HG03439 (cell line): ENCODE measurements at regions not wholly inside any gene's neighbourhood (a gene's known extent, or its start where the extent isn't known, plus 50 kb on each side); places are given as distances from the start of the nearest gene placed in this dataset.
"Not testable (repeated sequence)": the region's sequence is repeated elsewhere in the genome, so short reads cannot be mapped to it uniquely, and the experiment has no call there.

Experiments
- ATAC-seq: cut with Tn5 transposase; IDR thresholded peaks from one replicate; pipeline ENCODE4 v1.9.1; 2021; ENCODE audit warnings: mild to moderate bottlenecking, moderate library complexity; ENCODE audit not compliant: unreplicated experiment

DNA sequence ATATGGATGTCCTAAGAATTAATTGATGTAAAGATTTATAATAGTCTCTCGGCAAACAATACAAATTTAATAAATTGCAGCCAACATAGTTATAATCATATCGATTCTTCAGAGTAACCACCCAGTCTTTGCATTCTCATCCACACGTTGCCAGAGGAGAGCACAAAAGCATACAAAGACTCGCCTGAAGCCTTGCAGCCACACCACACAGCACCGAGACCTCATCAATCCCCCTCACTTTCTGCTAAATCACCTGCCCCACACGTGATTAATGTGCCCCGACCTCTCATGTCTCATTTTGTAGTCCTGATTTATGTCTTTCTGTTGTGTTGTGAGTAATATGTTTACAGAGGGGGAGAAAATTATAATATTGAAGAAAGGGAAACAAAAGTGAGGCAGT is 510.4 kb downstream of the TRIML1 start:
- ATAC-seq, result no peak

DNA sequence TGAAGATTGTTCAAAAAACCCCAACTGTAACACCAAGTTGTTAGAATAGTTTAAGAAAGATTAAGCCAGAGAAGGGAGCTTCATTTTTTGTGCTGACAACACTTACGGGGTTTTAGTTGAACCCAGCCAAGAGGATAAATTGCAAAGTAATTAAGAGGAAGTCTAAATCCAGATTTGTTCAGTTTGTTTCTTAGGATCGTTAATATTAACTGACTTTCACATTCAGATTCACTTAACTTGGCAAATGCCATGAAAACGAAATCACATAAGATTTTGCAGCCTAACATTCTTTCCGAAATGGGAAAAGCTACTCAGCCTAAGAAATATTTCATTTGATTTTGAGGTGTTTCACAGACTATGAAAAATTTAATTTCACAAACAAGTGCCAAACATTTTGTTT is 511.3 kb downstream of the TRIML1 start:
- ATAC-seq, result no peak

DNA sequence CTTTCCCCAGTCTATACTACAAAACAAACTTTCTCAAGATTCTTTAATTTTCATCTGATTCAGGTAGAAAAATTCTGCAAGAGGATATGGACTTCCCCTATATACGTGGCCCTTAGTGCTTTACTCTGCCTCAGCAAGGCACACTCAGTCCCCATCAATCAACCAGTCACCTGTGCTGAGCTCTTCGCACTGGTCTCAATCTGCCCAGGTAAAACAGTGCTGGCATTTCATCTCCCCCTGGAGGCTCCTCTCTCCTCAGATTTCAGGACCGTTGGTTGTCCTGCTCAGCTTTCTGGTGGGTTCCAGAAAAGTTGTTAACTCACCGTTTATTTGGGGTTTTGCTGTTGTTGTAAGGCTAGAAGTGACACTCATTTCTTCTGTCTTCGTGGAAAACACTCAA is 518.1 kb downstream of the TRIML1 start:
- no peak for ATAC-seq

DNA sequence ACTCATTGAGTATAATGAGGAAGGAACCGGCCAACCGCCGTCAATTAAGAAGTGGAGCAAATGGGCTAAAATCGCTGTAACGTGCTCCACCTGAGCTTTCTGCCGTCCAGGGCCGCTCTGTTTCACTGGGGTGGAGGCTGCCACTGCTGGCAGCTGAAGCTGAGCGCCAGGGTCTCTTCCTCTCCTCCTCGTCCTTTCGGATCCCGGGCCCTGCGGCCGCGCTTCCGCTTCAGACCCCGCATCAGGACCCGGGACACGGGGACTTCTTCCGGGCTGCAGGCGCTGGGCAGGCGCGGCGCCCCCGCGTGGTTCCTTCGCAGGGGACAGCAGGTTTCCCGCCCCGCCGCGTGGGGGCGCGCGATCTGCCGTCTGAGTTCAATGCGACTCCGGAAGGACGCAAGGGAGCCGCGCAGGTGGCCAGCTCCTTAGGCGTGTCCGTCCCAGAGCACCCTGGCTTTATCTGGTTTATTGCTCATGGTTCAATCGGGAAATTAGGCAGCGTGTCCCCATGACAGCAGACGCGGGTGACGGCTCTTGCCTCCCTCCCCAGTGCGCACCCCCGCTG is 519.8 kb downstream of the TRIML1 start:
- no peak for ATAC-seq

DNA sequence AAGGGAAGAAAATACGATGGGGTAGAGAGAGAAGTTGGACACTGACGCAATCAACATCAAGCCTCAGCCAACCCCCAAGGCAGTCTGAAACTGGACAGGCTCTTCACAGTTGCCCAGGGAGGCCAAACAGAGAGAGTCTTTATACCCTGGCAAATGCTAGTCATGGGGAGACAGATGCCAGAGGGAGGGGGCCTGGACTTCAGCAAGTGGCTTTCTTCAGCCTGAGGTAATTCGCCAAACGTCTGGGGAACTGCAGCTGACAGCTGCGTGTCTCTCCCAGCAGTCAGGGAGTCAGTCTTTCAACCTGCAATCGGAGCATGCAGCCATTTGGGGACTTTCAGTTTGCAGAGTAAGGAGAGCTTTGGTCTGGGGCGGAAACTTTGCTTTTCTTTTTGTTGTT is 521.6 kb downstream of the TRIML1 start:
- no peak for ATAC-seq

DNA sequence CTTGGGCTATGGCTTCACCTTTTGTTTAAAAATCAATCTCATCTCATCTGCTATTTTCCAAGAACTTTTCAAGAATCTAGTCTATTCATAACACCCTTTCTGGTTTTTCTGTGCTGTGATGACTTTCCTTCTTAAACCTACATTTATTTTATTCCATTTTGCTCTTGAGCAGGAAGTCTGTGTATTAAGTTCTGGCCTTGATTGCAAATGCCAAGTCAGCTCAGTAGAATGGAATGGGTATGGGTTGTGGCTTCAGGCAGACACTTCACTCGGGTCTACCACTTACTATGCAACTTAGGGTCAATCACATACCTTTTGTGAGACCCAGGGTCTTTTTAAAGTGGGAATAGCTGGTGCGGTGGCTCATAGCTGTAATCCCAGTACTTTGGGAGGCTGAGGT is 522.3 kb downstream of the TRIML1 start:
- ATAC-seq, result no peak

DNA sequence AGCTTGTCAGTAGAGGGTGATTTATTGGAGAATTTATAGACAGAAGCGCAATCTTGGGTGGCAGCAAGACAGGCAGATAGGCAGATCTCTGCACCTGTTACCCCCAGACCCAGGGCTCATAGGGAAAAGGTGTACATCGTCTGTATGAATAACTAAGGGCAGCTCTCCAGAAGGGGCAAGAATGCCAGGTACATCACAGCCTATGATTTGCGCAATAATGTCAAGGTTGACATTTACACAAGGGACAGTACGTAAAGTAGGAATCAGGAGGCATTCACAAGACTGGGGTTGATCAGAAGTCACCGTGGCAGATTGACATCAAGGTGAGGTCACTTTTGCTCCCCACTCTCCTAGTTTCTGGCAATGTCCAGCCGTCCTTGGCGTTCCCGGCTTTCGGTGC is 524.1 kb downstream of the TRIML1 start:
- no peak for ATAC-seq

DNA sequence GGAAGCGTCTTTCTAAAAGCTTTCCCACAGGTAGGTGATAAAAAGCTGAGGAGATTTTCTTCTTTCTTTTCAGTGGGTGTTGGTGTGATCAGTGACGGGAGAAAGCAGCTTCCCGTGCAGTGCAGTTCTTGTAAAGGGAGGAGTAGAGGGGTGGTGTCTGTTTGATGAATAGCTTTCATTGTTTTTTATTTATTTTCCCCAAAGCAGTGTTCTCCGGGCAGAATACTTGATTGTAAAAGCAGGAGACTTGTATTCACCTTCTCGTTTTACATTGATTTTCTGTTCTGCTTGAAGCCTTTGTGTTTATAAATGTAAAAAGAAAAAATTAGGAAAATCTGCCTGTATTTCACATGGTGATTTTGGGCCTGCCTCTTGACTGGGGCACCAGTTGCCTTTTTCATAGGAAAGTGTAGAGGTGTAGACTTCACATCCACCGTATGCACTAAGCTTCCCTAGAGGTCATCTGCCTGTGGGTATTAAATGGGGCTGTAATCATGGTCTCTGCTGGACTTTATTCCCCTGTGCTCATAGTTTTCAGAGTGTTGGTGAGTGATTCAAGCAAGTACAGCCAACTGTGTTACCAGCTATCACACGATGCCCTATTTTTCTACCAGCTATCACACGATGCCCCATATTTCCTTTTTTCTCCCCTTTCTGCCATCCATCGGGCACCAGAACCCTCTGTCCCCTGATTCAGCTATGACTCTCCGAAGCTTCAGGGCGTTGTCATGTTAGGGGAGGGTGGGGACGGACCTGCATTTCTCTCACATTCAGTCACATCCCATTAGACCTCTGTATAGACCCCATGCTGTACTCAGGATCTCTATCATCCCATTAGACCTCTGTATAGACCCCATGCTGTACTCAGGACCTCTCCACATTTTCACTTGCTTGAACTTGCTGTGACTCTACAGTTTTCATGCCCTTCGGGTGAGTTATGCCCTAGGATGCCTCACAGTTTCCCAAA is 526.5 kb downstream of the TRIML1 start:
- no peak for ATAC-seq

DNA sequence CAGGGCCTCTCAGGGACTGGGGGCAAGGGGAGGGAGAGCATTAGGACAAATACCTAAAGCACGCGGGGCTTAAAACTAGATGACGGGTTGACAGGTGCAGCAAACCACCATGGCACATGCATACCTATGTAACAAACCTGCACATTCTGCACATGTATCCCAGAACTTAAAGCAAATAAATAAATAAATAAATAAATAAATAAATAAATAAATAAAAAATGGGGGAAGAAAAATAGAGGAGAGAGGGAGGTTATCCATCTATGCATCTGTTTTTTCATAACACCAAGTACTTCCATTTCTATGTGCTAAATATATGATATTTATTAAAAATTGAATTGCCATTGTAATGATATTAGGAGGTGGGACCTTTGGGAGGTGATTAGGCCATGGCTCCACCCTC is 539.5 kb downstream of the TRIML1 start:
- not testable (repeated sequence) for ATAC-seq

DNA sequence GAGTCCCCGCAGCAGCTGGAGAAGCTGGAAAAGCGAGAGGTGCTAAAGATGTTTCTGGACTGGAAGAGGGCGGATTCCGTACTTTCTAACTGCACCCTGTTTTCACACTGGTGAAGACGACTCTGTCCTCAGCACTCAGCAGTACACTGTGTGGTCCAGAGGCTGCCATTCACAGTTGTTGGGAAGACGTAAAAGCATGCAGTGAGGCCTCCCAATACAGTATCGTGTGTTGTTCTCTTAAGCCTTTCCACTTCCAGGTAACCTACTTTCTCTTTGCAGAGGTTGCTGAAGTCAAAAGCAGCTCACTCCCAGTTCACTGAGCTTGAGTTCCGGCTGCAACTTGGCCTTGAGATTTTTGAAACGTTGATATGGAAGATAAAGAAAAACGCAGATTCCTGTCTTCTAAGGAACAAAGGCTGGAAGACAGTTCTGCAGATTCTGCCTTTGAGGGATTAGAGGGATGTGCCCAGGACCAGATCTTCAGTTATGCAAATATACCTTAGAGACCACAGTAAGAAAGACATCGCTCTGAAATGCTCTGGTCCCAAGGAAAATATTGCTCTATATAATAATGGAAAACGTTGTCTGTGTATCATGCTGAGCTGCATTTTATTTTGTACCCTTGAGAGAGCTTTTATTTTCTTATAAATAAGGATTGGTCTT is 540.9 kb downstream of the TRIML1 start:
- ATAC-seq, result no peak

DNA sequence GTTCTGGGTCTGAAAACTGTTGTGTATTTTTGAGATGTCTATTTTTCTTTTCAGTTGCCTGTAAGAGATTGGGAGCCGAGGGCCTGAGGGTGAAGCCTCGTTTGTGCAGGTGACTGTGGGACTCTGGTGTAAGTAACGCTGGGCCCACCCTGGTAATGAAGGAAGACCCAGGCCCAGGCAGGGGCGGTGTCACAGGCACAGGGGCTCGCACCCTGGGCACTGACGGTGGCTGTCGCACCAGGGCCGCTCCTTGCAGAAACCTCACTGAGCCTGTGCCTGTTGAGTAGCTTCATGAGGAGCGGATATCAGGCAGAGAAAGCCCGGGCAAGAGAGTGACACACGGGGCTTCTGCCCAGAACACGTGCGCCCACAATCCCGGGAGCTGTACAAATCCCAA is 541.4 kb downstream of the TRIML1 start:
- ATAC-seq, result no peak

DNA sequence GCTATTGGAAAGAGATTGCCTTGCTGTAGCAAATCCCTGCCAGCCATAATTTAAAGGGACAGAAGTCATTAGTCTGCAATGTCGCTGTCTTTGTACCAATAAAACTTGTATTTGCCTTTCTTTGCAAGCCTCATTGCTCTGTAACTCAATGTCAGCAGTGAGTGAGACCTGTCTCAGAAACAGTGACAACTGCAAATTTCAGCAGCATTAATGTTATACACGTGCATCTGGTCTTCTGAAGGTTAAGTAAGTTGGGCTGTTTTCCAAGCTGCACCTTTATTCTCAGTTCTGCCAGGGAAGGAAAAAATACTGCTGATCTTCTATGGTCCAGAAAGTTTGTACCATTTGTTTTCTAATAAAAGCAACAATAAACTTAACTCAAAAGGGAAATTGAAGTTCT is 543.1 kb downstream of the TRIML1 start:
- ATAC-seq, result no peak

DNA sequence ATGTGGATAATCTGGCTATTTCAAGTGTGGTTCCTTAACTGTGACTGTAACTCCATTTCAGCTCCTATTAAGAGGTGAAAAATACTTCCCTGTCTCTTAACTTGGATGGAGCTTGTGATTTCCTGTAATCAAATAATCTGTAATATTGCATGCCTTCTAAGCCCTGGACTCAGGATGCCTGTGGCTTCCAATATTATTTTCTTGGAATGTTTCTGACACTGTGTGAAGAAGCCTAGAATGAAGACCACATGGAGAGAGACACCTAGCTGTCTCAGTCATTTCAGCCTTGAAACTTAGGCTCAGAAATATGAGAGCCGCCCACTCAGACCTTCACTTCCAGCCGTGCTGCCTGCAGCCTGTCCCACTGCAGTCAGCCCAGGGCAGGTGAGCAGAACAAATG is 544.3 kb downstream of the TRIML1 start:
- no peak for ATAC-seq

DNA sequence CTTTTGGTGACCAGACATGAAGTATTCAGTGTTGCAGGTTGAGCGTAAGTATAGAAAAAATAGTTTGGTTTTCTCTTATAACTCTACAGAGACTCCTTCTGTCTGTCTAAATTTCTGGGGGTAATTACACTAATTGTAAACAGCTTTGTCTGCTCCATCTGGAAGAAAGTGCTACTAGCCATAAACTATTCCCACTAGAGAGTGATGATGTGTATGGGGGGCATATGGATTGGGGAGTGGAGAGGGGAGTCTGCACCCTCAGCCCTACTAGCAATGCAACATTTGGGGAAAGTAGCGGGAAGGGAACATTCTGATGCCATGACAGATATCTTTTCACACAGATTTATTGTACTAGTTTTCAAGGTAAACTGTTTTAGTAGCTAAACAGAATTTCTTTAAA is 549.7 kb downstream of the TRIML1 start:
- no peak for ATAC-seq

DNA sequence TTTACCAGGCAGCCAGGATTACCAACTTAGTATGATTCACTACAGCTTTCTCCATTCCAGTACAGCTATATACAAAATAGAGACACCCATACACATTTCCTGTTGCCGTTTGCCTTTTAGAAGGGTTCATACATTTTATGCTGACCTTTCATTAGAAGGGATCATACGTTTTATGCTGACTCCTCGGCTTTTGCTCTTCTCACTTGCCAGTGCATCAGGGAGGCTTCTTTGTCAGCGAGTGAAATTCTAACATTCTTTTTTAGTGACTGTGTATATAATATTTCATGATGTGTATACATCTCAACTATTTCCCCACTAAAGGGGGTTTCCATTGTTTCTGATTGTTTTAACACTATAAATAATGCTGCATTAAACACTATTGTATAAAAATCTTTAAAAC is 552.6 kb downstream of the TRIML1 start:
- no peak for ATAC-seq

DNA sequence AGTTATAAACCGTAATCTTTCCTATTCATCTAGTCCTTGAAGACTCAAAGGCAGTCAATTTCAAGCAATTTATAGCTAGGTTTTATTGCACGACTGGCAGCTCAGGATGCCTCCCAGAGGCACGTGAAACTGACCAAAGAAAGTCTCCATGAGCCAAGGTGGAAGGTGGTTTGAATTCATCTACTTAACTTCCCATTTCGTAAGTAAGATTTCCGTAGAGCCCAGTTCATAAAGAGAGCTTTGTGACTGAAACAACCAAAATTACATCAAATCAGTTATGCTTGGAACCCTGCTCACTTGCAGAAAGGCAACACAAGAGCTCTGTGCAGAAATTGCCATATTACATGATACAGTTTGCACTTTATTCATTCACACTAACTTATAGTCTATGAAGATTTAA is 556.0 kb downstream of the TRIML1 start:
- no peak for ATAC-seq

DNA sequence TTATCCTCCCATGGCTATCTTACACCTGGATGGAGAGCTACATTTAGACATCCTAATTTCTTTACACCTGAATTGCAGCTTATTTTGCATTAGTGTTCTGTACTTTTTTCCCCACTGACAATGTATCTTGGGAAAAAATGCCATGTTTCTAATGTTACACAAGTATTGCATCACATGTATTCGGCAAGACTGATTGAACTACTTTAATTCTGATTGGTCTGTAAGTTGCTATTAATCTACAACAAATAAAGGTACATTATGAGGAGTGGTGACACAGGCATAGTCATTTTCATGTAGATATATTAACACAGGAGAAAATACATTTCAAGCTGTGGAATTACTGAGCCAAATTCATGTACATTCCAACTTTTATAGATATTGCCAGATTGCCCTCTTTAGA is 558.0 kb downstream of the TRIML1 start:
- ATAC-seq, result no peak

DNA sequence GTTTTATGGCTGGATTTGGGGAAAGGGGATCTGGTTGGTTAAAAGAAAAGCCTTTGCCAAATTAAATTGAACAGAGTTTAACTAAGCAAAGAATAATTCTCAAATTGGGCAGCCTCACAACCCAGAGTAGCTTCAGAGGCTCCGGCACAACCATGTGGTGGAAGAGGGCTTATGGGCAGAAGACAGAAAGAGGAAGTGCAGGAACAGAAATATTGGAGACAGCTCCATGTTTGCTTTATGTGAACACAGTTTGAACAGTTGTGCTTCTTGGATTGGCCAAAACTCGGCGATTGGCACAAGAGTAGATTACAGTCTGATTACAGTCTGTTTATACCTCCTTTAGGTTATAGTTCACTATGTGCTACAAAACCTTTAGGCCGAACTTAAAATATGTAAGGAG is 562.7 kb downstream of the TRIML1 start:
- no peak for ATAC-seq

DNA sequence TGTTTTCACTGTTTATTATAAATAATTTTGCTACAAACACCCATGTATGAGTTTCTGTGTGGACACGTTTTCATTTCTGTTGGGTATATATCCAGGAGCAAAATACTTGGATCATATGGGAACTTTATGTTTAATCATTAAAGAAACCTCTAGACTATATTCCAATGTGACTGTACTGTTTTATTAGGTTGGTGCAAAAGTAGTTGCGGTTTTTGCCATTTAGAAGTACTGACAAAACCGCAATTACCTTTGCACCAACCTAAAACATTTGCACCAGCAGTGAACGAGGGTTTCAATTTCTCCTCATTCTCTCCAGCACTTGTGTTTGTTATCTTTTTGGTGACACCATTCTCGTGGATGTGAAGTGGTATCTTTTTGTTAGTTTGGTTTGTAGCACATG is 565.0 kb downstream of the TRIML1 start:
- ATAC-seq, result no peak

DNA sequence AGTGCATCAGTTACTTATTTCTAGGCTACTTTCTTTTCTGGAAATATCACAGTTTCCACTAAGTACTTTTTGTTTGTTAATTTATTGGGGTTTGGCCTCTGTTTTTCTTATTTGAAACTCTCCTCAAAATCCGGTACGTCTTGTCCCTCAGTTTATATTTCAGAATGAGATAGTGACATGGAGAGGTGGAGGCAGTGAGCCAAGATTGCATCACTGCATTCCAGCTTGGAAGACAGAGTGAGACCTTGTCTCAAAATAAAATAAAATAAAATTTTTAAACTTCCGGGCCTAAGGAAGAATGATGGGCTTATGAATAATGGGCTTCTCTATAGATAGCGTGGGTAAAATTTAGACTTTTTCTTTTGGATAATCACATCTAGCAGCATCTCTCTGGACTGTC is 567.8 kb downstream of the TRIML1 start:
- no peak for ATAC-seq

DNA sequence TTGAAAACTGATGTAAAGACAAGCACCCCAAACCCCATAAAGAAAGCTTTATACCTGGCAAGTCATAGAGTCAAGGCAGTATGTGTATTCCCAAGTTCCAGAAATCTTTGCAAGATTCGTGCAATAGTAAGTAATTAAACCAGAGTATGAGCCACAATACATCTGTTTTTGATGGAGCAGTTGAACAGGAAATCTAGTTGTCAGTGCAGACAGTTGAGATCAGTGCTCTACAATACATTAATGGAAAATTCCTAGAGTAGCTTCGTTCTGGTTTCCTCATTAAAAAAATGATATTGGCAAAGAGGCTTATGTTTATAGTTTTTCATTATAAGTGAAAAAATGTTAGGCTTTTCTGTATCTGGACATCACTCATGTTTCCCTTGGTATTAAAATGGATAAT is 575.3 kb downstream of the TRIML1 start:
- ATAC-seq, result no peak

DNA sequence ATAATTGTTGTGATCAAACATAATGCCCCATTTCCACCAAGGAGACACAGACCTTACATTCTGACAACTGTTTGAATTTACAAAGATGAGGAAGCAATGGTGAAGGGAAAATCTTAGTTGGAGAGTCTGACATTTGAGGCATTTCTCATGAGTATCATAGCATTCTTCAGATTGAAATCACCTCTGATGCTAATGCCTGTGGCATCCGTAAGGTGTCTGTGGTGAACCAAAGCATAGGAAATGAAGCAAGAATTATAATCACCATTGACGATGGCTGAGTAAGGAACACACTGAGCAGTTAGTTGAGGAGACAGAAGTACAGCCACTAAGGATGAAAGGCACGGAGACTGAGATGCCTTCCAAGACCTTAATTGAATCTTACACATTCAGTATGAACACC is 575.7 kb downstream of the TRIML1 start:
- ATAC-seq, result no peak
